GM18867 (cell line): ENCODE measurements at regions not wholly inside any gene's neighbourhood (a gene's known extent, or its start where the extent isn't known, plus 50 kb on each side); places are given as distances from the start of the nearest gene placed in this dataset.

Experiments
- ATAC-seq: cut with Tn5 transposase; IDR thresholded peaks from one replicate; pipeline ENCODE4 v1.9.1; 2021; ENCODE audit warnings: mild to moderate bottlenecking, moderate library complexity; ENCODE audit not compliant: unreplicated experiment

DNA sequence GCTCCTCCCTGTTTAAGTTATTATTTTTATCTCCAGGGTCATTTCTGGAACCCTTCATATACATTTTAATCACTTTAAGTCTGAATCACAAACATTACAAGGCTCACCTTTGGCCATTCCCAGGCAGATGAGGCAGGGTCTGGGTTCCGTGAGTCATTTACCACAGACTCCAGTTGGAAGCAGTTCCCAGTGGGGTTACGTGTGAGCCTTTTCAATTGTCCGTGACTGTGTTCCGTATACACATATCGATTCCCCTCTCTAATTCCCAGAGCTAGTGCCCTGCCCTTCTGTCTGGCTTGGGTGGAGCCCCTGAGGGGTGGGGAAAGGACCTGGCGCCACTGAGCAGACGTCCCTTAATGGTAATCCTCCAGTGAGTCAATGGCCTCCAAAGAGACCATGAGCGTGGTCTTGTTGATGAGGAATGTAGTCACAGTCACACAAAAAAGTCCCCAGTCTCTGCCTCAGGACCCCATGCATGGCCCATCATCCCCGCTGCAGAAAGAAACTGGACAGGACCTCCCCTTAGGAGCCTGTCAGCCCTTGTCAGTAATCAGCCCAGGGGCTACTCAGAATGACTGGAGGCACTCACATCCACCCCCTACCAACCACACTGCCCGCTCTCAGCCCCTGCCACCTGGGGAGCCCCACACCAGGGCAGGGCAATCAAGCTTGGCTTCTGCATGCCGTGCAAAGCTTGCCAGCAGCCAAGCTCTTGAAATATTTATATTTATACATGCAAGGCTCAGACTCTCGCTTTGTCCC lies 144.4 kb downstream of the ZIC5 start:
- no peak for ATAC-seq

GRCh38 chr13:99823961-99824360 lies 147.6 kb downstream of the ZIC5 start:
- no peak for ATAC-seq

GRCh38 chr13:99822820-99823219 lies 148.7 kb downstream of the ZIC5 start:
- no peak for ATAC-seq

GRCh38 chr13:99821741-99822140 lies 149.8 kb downstream of the ZIC5 start:
- no peak for ATAC-seq

DNA sequence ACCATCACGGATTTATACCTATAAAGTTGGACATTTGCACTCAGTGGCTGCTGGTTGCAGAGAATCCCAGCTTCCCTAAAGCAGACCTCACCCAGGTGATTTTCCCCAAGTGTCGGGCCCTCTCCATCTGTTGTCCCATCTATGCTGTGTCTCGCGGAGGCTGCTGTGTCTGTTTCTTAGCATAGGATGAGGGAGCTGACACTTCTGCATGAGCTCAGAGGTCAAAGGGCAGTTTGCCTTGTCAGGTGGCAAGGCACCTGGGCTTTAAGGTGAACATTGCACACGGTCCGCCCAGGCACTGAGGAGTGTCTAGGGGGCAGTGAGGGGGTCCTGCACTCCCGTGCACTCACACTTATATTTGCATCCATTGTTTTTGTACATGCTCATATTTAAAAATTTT lies 151.6 kb downstream of the ZIC5 start:
- no peak for ATAC-seq

- ATAC-seq = no peak
Measured at GRCh38 chr13:99816321-99816720, 155.2 kb downstream of the ZIC5 start.

DNA sequence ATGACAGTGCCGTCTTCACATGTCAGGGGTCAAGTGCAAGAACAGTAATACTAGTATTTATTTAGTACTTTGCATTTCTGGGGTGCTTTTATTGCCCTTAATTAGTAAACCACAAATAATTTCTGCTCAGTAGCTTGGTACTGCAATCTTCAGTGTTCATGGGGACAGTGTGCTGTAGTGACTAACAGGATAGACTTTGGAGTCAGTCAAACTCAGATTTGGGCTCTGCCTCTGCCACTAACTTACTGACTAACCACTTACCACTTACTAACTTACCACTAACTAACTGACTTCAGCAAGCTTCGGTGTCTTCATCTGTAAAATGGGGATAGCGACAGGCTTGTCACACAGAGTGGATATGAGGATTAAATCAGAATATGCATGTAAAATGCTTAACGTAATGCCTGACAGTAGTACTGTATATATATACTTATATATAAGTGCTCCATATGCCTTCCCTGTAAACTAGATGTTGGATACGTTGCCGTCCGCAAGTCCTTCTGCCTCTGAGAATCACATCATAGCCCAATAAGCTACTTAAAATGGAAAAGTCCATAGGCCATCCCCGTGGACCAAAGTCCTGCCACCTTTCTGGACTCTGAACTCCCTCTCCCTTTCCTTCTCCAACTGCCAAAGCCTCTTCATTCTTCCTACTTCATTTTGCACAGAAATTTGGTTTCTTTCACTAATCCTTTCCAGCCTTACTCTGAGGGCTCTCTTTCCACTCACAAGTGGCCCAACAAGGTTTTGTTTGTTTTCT lies 158.1 kb downstream of the ZIC5 start:
- ATAC-seq = no peak

DNA sequence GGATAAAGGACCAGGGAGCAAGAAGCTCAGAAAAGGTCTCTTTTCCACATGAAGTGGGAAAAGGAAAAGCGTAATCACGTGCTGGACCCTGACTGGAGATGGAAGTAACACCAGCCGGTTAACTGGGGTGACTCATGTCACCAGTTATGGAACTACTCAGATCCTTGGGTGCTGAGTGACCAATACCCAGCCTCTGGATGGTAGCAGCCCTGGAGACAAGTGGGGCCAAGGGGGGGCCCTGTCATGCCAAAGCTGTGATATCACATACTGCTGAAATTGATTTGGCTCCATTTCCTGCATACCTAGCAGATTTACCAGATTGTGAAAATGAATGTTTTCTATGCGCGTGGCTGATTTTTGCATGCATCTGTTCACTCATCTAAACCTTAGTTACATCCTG lies 158.9 kb downstream of the ZIC5 start:
- ATAC-seq = no peak

DNA sequence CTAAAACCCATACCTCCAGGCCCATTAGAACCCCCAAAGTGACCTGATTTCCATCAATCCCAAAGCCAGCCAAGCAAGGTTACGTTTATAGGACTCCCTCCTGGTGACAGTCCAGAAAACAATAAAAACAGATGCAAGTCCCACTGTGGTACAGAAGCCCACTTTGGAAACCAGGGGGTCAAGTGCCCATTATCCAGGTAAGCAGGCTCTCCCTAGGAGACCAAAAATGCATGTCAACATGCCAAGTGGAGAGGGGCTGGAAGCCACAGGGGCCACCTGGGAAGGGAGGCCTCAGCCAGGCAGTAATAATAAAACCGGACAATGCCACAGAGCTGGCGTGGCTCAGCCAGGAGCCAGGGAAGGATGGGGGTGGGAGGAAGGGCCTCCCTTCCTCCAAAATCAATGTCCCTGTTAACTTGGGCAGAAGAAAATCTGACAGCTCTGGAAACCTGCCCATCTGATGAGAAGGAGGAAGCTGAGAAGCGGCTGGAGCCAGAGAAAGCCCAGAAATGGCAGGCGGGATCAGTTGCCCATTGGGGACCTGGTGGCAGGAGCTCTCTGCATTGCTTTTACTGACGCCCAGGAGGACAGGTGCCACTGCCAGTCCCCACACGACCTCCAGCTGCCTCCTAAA lies 160.4 kb downstream of the ZIC5 start:
- ATAC-seq = no peak

DNA sequence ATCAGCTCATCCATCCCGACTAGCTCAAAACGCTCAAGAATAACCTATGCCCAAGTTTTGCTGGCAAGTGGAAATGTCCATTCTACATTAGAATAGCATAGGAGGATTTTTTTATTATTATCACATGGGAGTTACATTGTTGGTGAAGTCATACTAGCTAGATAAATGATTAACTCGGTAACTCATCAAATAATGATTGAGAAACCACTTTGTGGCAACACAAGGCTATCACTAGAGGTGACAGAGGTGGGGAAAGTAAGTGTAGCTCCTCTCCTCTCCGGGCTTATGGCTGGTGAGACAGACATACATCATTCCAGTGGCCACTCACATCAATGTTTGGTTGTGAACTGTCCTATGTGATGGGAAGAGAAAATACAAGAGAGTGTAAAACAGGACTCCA lies 161.6 kb downstream of the ZIC5 start:
- ATAC-seq = no peak

DNA sequence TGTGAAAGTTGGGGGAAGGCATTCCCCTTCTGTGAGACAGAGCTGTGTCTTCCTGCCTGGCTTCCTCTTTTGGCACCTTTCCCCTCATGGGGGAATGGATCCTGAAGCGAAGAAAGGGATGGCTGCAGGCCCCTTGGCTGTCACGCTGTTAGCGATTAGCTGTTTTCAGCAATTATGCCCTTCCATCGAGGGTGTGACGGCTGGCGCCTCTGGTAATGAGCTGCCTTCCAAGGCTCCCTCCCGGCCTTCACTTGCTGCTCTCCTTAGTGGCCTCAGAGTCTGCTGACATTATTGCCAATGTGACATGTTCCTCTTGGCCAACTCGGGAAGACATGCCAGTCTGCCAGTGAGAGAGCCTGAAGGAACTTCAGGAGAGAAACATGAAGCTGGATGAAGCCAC lies 162.1 kb downstream of the ZIC5 start:
- ATAC-seq = no peak

DNA sequence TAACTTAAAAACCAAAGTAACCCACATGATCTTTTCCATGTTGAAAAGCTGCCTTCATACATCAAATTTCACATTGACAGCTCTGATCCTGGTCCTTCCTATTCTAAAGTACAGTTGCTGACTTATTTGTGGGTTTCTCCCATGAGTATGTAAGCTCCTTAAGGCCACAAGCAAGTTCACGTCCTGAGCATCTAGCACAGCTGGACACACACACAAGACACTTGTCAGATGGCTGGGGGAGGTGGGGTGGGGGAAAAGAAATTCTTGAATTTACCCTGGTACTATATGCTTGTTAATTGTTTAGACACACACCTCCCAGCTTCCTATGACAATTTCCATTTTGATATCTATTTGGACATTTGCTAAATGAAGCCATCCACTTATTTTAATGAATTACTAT lies 162.8 kb downstream of the ZIC5 start:
- no peak for ATAC-seq

DNA sequence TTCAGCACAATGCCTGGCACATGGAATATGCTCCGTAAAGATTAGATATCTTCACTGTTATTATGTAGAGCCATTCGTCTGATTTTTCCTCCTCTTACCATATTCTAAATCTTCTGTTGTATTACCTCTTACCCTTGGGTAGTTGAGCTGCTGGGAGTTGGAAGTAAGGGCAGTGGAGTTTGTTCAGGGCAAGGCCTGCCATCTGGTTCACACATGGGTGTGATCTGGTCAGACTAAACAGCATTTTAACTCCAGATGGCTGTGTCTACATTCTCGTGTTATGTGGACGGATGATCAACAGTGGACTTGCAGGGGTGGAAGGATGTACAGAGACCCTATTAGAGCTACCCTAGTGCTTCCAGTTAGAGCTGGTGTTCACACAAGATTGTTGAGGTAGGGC lies 164.9 kb downstream of the ZIC5 start:
- ATAC-seq = no peak

DNA sequence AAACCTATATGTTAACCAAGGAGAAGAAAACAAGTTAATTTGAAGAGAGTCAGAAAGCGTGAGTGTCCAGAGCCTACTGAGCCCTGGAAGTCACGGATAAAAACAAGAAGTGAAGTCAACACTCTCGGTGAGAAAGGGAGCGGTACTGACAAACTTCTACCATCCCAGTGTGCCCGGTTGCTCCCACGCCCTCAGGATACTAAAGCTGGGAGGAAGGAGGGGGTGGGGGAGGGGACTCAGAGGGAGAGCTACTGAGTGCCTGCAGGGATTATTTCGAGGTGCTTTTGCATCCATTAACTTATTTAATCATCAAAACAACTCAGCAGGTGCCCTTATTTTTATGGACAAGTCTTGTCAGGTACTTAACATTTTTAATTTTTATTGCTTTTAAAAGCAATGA lies 166.2 kb downstream of the ZIC5 start:
- ATAC-seq = no peak

DNA sequence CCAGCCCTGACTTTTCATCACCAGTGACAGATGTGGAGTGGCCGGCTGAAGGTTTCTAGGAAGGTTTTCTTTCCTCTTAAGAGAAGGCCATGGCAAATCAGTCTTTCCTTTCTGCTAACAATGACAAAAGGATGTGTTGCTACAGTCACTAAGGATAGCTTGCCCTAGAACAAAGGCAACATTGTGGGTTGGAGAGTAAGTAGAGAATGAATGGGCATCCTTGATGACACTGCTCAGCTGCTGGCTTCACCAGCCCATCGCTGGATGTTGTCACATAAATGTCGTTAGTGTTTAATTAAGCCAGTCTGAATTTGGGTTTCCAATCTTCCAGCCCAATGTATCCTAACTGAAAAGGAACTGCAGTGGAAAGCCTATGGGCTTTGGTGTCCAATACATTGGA lies 168.4 kb downstream of the ZIC5 start:
- ATAC-seq = no peak

DNA sequence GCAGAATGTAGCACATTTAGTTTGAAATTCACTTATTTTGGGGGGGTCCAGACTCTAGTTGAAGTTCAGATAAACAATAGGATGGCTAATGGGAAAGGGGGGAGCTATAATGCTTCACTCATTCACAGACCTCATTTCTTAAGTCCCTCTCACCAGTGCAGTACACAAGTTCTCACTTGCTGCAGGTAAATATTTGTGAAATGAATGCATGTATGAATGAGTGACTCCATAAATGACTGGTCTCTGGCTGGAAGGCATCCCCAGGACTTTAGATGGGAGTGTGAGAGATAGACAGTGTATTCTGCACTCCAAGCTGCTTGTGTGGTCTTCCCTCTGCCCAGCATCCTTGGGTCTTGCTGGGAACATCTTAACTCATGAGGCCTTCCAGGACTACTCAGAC lies 169.2 kb downstream of the ZIC5 start:
- ATAC-seq = no peak

- ATAC-seq = no peak
Measured at GRCh38 chr13:99800951-99801350, 170.6 kb downstream of the ZIC5 start.

DNA sequence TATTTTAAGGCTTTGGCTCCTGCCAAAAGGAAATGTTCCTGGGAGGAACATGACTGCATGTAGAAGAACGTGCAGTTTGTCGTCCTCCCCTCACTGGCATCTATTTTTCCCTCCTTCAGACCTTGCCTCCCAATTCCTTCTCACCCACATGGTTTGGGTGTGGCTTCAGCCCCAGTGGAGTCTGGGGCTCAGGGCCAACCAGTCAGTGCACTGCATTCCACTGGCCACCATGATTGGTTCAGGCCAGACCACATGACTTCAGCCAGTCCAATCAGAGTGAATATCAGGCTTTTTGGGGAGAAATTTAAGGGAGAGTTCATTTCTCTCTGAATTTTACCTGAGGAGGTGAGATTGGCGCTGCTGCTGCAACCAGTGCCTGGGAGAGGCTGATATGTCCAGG lies 171.6 kb downstream of the ZIC5 start:
- no peak for ATAC-seq

- ATAC-seq = no peak
Measured at GRCh38 chr13:99798756-99799155, 172.8 kb downstream of the ZIC5 start.

GRCh38 chr13:99797691-99798090 lies 173.9 kb downstream of the ZIC5 start:
- no peak for ATAC-seq

DNA sequence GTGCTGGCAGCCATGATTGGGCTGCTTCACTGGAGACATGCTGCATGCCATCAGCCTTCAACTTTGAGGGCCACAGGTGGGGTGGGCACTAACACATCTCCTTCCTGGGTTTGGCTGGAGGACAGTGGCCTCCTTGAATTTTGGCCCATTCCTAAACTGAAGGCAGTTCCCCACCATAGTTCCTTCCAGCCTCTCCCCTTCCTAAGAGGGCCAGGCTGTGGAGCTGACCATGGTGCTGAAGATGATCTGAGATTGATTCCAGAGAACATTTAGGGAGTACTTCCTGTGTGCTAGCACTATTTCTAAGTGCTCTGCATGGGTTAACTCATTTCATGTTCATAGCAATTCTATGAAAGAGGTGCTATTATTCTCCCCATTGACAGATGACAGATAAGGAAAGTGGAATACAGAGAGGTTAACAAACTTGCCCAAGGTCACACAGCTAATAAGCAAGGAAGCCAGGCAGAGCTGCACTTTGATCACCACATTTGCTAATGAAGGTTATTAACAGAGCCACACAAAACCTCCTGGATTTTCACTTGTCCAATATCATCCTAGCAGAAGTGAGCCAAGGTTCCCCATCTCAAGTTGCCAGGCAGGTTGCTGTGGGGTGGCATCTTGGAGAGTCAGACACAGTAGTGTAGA lies 175.3 kb downstream of the ZIC5 start:
- no peak for ATAC-seq
